Kidney epithelial cell (primary cell): ENCODE measurements at regions not wholly inside any gene's neighbourhood (a gene's known extent, or its start where the extent isn't known, plus 50 kb on each side); places are given as distances from the start of the nearest gene placed in this dataset.

ENCODE experiments used
- DNase-seq: peaks from one replicate; pipeline ENCODE4 v3.0.0-alpha.2; 2010; ENCODE audit warnings: low read depth
- H3K27me3 ChIP-seq: 2 replicates; pipeline ENCODE4 v1.6.0; 2011; ENCODE audit warnings: low read length; ENCODE audit not compliant: control insufficient read depth, insufficient read depth
- H3K36me3 ChIP-seq: 2 replicates; pipeline ENCODE4 v1.5.1; 2011; ENCODE audit warnings: low read length; ENCODE audit not compliant: control insufficient read depth, insufficient read depth
- H3K4me3 ChIP-seq: 2 replicates; pipeline ENCODE4 v1.5.1; 2011; ENCODE audit warnings: low read depth, mild to moderate bottlenecking, control low read depth, low read length
- TF ChIP-seq, protein P1 (sequence below): IDR thresholded peaks from 2 replicates; pipeline ENCODE4 v1.5.1; 2011; ENCODE audit warnings: mild to moderate bottlenecking, moderate library complexity, low read length, control low read depth, inconsistent platforms; ENCODE audit not compliant: insufficient read depth, poor library complexity, severe bottlenecking

DNA sequence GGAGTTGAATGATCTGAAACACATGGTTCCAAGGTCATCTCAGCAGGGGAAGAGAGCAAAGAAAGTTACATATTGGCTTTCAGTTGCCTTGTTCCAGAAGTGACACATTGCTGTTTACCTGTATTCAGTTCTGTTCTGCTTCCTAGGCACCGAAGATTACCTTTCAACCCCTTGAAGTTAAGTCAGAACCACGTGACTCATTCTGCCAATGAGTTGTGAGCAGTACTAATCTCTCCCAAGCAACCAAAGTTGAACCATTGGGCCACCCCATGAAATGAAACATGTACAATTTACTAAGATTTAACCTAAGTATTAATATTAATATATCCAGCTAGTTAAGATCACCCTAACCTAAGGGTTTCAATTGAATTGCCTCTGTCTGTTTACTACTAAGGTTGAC lies 439.2 kb upstream of the MAF start:
- no peaks in the 10 kb centered on the region for H3K36me3 ChIP-seq
- peaks cover 3% of the 10 kb centered on the region for H3K27me3 ChIP-seq
- DNase-seq: no peak
- no peak overlapping the region for H3K4me3 ChIP-seq
- TF ChIP-seq, protein P1, sequence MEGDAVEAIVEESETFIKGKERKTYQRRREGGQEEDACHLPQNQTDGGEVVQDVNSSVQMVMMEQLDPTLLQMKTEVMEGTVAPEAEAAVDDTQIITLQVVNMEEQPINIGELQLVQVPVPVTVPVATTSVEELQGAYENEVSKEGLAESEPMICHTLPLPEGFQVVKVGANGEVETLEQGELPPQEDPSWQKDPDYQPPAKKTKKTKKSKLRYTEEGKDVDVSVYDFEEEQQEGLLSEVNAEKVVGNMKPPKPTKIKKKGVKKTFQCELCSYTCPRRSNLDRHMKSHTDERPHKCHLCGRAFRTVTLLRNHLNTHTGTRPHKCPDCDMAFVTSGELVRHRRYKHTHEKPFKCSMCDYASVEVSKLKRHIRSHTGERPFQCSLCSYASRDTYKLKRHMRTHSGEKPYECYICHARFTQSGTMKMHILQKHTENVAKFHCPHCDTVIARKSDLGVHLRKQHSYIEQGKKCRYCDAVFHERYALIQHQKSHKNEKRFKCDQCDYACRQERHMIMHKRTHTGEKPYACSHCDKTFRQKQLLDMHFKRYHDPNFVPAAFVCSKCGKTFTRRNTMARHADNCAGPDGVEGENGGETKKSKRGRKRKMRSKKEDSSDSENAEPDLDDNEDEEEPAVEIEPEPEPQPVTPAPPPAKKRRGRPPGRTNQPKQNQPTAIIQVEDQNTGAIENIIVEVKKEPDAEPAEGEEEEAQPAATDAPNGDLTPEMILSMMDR: no peak

DNA sequence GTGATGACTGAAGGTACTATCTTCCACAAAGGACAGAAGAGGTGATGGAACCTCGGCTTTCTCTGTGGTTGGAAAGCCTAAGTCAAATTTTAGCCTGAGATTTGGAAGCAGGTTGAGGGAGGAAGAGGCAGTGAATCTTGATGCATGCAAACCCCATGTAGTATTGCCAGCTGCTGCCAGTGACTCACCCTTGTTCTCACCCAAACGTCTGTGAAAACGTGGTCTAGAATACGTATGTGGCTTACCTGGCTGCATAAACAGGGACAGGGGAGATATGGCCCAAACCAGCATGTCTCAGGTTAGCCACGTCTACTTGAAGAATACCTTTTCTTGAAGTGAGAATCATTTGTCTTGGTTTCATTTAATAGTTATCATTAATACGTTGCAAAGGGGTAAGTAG lies 438.0 kb upstream of the MAF start:
- H3K4me3 ChIP-seq: no peak overlapping the region
- peaks cover under 1% of the 10 kb centered on the region for H3K27me3 ChIP-seq
- TF ChIP-seq, protein P1: no peak
- no peak for DNase-seq
- no peaks in the 10 kb centered on the region for H3K36me3 ChIP-seq

DNA sequence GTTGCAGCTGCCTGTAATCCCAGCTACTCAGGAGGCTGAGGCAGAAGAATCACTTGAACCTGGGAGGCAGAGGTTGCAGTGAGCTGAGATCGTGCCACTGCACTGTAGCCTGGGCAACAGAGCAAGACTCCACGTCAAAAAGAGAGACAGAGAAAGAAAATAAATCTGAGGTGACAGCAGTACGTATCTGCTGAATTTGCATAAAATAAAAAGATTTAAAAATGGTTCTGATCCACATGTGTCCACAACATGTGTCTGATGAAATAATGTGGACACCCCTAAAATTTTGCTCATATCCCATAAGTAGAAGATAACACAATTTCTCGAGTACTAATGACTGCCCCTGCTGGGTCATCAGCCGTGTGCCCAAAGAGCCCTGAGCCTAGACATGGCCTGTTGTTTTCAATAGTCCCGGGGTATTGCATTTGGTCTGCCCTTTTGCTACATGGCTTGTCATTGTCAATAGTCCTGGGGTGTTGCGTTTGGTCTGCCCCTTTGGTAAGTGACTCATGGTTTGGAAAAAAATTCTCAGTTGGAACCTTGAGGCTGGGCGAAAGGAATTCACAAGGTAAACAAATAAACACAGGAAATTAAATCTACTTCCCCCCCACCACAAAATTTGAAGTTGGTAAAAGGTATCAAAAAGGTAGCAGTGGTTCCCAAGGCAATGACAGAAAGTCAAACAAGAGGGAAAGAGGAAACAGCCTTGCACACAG lies 434.6 kb upstream of the MAF start:
- Histone ChIP-seq H3K36me3 (no peaks in the 10 kb centered on the region), H3K4me3 (no peak overlapping the region), H3K27me3 (no peaks in the 10 kb centered on the region)
- DNase-seq: no peak
- TF ChIP-seq, protein P1: no peak

DNA sequence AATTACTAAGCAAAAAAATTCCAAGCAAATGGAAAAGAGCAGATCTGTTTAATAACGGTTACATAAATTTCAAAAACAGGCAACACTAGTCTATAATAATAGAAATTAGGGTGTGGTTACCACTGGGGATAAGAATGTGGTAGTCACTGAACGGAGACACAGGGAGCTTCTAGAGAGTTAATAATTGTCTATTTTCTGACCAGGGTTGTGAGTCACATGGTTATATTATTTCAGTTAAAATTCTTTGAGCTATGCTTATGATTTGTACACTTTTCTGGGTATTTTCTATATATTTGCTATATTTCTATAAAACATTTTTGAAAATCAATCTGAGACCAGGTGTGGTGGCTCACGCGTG lies 433.9 kb upstream of the MAF start:
- TF ChIP-seq, protein P1: no peak
- no peak for DNase-seq
- Histone ChIP-seq H3K36me3 (no peaks in the 10 kb centered on the region), H3K4me3 (no peak overlapping the region), H3K27me3 (no peaks in the 10 kb centered on the region)

DNA sequence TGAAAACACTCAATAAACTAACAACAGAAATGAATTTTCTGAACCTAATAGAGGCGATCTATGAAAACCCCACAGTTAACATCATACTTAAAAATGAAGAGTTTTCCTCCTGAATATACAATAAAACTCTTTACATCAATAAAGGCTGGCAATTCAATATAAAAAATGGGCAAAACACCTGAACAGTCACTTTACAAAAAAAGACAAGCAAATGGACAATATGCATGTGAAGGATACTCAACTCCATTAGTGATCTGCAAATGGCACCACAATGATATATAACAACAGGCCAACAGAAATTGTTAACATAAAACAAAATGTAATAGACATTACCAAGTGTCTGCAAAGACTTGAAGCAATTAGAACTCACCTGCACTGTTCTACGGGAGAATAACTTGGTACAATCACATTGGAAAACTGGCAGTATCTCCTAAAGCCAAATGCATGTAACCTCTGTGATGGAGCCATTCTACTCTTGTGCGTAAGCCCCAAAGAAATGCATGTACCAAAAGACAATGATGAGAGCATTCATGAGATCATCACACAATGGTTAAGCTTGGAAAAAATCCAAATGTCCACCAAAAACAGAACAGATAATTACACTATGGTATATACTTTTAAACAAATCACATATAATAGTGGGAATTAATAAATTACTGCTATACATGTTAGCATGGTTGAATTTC lies 433.4 kb upstream of the MAF start:
- TF ChIP-seq, protein P1: no peak
- Histone ChIP-seq H3K27me3 (no peaks in the 10 kb centered on the region), H3K4me3 (no peak overlapping the region), H3K36me3 (no peaks in the 10 kb centered on the region)
- no peak for DNase-seq
